ENCODE measurements at regions not wholly inside any gene's neighbourhood (a gene's known extent, or its start where the extent isn't known, plus 50 kb on each side); places are given as distances from the start of the nearest gene placed in this dataset.
A peak's percentile ranks its signal among the peaks of the same experiment; 100 is the strongest.

- no peak for DNase-seq (ENCODE audit: low read depth, low spot score)
These were observed 111.1 kb upstream of the SLC66A3 start for GRCh38 chr2:11044201-11044600.

GRCh38 chr2:11045294-11045693 lies 110.0 kb upstream of the SLC66A3 start:
- DNase-seq (ENCODE audit: low read depth, low spot score), result no peak

GRCh38 chr2:11048335-11049008 lies 106.8 kb upstream of the SLC66A3 start:
- no peak for DNase-seq (ENCODE audit: low read depth, low spot score)

GRCh38 chr2:11050565-11050964 lies 104.7 kb upstream of the SLC66A3 start:
- no peak for DNase-seq (ENCODE audit: low read depth, low spot score)

GRCh38 chr2:11051280-11051679 lies 104.0 kb upstream of the SLC66A3 start:
- DNase-seq (ENCODE audit: low read depth, low spot score), result no peak

- DNase-seq (ENCODE audit: low read depth, low spot score), result no peak
These were observed 101.7 kb upstream of the SLC66A3 start for GRCh38 chr2:11053546-11053945.

- no peak for DNase-seq (ENCODE audit: low read depth, low spot score)
These were observed 100.2 kb upstream of the SLC66A3 start for GRCh38 chr2:11054783-11055678.

- no peak for DNase-seq (ENCODE audit: low read depth, low spot score)
These were observed 99.5 kb upstream of the SLC66A3 start for GRCh38 chr2:11055679-11056215.

GRCh38 chr2:11056614-11057013 lies 98.7 kb upstream of the SLC66A3 start:
- peak; percentile 98 for DNase-seq (ENCODE audit: low read depth, low spot score)

- DNase-seq (ENCODE audit: low read depth, low spot score), result no peak
These were observed 98.2 kb upstream of the SLC66A3 start for GRCh38 chr2:11057031-11057430.

- DNase-seq (ENCODE audit: low read depth, low spot score), result no peak
These were observed 97.1 kb upstream of the SLC66A3 start for GRCh38 chr2:11058129-11058528.

- DNase-seq (ENCODE audit: low read depth, low spot score), result no peak
These were observed 94.7 kb upstream of the SLC66A3 start for GRCh38 chr2:11060376-11061169.

- no peak for DNase-seq (ENCODE audit: low read depth, low spot score)
These were observed 89.3 kb upstream of the SLC66A3 start for GRCh38 chr2:11065833-11066485.

- DNase-seq (ENCODE audit: low read depth, low spot score), result no peak
These were observed 87.8 kb upstream of the SLC66A3 start for GRCh38 chr2:11067221-11068078.

- DNase-seq (ENCODE audit: low read depth, low spot score), result no peak
These were observed 87.1 kb upstream of the SLC66A3 start for GRCh38 chr2:11068079-11068741.

GRCh38 chr2:11068856-11069526 lies 86.3 kb upstream of the SLC66A3 start:
- no peak for DNase-seq (ENCODE audit: low read depth, low spot score)

- no peak for DNase-seq (ENCODE audit: low read depth, low spot score)
These were observed 85.6 kb upstream of the SLC66A3 start for GRCh38 chr2:11069566-11070185.

- no peak for DNase-seq (ENCODE audit: low read depth, low spot score)
These were observed 84.1 kb upstream of the SLC66A3 start for GRCh38 chr2:11071211-11071610.

- no peak for DNase-seq (ENCODE audit: low read depth, low spot score)
These were observed 83.3 kb upstream of the SLC66A3 start for GRCh38 chr2:11071939-11072338.
